ENCODE measurements at regions not wholly inside any gene's neighbourhood (a gene's known extent, or its start where the extent isn't known, plus 50 kb on each side); places are given as distances from the start of the nearest gene placed in this dataset.

DNA sequence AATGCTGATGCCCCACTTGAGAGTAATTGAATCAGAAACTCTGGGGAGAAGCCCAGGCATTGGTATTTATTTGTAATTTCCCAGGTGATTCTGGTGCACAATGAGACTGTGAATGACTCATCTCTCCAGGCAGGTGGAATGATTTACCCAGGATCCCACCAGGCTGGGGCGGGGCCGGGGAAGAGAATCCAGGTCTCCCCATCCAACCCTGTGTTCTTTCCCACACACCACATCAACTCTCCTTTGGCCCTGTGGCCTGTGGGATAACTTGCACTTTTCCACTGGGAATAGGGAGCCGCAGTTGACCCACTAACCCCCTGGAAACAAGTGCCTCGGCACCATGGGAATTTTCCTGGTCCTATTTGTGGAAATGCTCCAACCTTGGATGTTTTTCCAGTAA is 409.8 kb downstream of the ZNF521 start:
- no peak for ATAC-seq
- POLR2A ChIA-PET = no interaction called here

DNA sequence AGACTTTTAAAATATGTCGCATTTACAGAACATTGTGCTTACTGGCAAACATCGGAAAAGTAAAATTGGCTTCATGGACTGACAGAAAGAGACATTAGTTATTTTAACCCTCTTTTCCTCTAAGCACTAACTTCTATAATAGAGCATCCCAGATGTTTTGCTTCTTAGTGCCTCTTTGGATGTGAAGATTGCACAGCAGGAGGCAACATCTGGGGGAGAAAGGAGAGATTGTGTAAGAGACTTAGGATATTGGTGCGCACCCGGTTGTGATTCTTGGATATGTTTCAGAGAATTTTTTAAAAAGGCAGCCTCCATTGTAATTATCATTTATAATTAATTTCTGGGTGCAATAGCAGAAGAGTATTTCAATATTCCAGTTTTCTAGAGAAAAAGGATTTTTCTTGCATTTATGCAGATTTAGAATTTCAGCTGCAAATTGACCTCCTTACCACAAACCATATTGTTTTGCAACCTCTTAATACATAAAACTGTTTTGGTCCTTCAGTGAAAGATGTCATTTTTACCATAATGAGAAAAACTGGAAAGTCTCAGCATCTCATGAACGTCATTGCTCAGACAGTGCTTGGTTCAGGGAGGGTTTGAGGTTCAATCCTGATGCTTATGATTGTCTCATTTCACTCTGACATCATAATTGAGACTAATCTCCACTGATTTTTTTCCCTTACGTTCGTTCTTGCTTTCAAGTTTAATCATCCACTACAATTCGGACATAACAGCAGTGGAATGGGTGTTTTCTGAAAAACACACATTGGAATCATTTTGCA is 404.3 kb downstream of the ZNF521 start:
- no peaks in the 10 kb centered on the region for H3K36me3 Mint-ChIP-seq
- DNase-seq (ENCODE audit: low spot score) (no peak), ATAC-seq (no peak)
- TF ChIP-seq CBFB (CRISPR knock-in tag; IDR thresholded peaks at IDR 0.05; ENCODE audit: low read depth) (no peak), EMX1 (CRISPR knock-in tag; IDR thresholded peaks at IDR 0.05) (no peak), NFYB (CRISPR knock-in tag; conservative IDR thresholded peaks at IDR 0.05; ENCODE audit: low read depth) (no peak), IRF2 (CRISPR knock-in tag; IDR thresholded peaks at IDR 0.05; ENCODE audit: borderline replicate concordance, low read depth) (no peak), ZNF263 (CRISPR knock-in tag; IDR thresholded peaks at IDR 0.05; ENCODE audit: low read depth) (no peak), SP1 (CRISPR knock-in tag; conservative IDR thresholded peaks at IDR 0.05) (no peak), ATF1 (CRISPR knock-in tag; IDR thresholded peaks at IDR 0.05) (no peak), MYBL2 (CRISPR knock-in tag; IDR thresholded peaks at IDR 0.05) (no peak), ZNF121 (CRISPR knock-in tag; IDR thresholded peaks at IDR 0.05) (no peak), JUN (CRISPR knock-in tag; IDR thresholded peaks at IDR 0.05) (no peak), ETV6 (CRISPR knock-in tag; IDR thresholded peaks at IDR 0.05) (no peak), JAZF1 (CRISPR knock-in tag; IDR thresholded peaks at IDR 0.05) (no peak), TP53 (CRISPR knock-in tag; IDR thresholded peaks at IDR 0.05) (no peak), NFATC4 (CRISPR knock-in tag; IDR thresholded peaks at IDR 0.05) (no peak), OVOL2 (CRISPR knock-in tag; IDR thresholded peaks at IDR 0.05; ENCODE audit: borderline replicate concordance) (no peak), SMAD4 (CRISPR knock-in tag; IDR thresholded peaks at IDR 0.05) (no peak)
- TF ChIP-seq, protein P1, sequence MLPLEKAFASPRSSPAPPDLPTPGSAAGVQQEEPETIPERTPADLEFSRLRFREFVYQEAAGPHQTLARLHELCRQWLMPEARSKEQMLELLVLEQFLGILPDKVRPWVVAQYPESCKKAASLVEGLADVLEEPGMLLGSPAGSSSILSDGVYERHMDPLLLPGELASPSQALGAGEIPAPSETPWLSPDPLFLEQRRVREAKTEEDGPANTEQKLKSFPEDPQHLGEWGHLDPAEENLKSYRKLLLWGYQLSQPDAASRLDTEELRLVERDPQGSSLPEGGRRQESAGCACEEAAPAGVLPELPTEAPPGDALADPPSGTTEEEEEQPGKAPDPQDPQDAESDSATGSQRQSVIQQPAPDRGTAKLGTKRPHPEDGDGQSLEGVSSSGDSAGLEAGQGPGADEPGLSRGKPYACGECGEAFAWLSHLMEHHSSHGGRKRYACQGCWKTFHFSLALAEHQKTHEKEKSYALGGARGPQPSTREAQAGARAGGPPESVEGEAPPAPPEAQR (CRISPR knock-in tag; IDR thresholded peaks at IDR 0.05) = no peak
- TF ChIP-seq, protein P2, sequence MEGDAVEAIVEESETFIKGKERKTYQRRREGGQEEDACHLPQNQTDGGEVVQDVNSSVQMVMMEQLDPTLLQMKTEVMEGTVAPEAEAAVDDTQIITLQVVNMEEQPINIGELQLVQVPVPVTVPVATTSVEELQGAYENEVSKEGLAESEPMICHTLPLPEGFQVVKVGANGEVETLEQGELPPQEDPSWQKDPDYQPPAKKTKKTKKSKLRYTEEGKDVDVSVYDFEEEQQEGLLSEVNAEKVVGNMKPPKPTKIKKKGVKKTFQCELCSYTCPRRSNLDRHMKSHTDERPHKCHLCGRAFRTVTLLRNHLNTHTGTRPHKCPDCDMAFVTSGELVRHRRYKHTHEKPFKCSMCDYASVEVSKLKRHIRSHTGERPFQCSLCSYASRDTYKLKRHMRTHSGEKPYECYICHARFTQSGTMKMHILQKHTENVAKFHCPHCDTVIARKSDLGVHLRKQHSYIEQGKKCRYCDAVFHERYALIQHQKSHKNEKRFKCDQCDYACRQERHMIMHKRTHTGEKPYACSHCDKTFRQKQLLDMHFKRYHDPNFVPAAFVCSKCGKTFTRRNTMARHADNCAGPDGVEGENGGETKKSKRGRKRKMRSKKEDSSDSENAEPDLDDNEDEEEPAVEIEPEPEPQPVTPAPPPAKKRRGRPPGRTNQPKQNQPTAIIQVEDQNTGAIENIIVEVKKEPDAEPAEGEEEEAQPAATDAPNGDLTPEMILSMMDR (IDR thresholded peaks at IDR 0.05) = no peak
- TF ChIP-seq, protein P3, sequence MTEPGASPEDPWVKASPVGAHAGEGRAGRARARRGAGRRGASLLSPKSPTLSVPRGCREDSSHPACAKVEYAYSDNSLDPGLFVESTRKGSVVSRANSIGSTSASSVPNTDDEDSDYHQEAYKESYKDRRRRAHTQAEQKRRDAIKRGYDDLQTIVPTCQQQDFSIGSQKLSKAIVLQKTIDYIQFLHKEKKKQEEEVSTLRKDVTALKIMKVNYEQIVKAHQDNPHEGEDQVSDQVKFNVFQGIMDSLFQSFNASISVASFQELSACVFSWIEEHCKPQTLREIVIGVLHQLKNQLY (CRISPR knock-in tag; IDR thresholded peaks at IDR 0.05) = no peak
- H3K4me3 Mint-ChIP-seq = no peak overlapping the region
- H3K4me1 Mint-ChIP-seq = peaks cover 18% of the 10 kb centered on the region
- POLR2A ChIA-PET = no interaction called here
- H3K27ac Mint-ChIP-seq = no peak overlapping the region
- no peaks in the 10 kb centered on the region for H3K9me3 Mint-ChIP-seq
- H3K27me3 Mint-ChIP-seq (ENCODE audit: low read depth) = peaks cover 10% of the 10 kb centered on the region
- CTCF ChIA-PET = no interaction called here

More for the DNA sequence above, 409.8 kb downstream of the ZNF521 start:
- Mint-ChIP-seq H3K27me3 (ENCODE audit: low read depth) (no peaks in the 10 kb centered on the region), H3K27ac (no peak overlapping the region), H3K36me3 (no peaks in the 10 kb centered on the region), H3K4me1 (peaks cover 8% of the 10 kb centered on the region; the same call in 1 of the 2 replicates), H3K4me3 (no peak overlapping the region), H3K9me3 (no peaks in the 10 kb centered on the region)
- CTCF ChIA-PET = no interaction called here
- DNase-seq (ENCODE audit: low spot score) = no peak
- TF ChIP-seq ZNF396 (CRISPR knock-in tag; IDR thresholded peaks at IDR 0.05; ENCODE audit: borderline replicate concordance) (no peak), FOXK1 (CRISPR knock-in tag; IDR thresholded peaks at IDR 0.05) (no peak), RORB (CRISPR knock-in tag; IDR thresholded peaks at IDR 0.05) (no peak), ZNF317 (CRISPR knock-in tag; IDR thresholded peaks at IDR 0.05; ENCODE audit: borderline replicate concordance, low read depth) (no peak), ZNF671 (CRISPR knock-in tag; IDR thresholded peaks at IDR 0.05) (no peak), NFATC4 (CRISPR knock-in tag; IDR thresholded peaks at IDR 0.05) (no peak)
- TF ChIP-seq, protein P4, sequence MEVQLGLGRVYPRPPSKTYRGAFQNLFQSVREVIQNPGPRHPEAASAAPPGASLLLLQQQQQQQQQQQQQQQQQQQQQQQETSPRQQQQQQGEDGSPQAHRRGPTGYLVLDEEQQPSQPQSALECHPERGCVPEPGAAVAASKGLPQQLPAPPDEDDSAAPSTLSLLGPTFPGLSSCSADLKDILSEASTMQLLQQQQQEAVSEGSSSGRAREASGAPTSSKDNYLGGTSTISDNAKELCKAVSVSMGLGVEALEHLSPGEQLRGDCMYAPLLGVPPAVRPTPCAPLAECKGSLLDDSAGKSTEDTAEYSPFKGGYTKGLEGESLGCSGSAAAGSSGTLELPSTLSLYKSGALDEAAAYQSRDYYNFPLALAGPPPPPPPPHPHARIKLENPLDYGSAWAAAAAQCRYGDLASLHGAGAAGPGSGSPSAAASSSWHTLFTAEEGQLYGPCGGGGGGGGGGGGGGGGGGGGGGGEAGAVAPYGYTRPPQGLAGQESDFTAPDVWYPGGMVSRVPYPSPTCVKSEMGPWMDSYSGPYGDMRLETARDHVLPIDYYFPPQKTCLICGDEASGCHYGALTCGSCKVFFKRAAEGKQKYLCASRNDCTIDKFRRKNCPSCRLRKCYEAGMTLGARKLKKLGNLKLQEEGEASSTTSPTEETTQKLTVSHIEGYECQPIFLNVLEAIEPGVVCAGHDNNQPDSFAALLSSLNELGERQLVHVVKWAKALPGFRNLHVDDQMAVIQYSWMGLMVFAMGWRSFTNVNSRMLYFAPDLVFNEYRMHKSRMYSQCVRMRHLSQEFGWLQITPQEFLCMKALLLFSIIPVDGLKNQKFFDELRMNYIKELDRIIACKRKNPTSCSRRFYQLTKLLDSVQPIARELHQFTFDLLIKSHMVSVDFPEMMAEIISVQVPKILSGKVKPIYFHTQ (CRISPR knock-in tag; IDR thresholded peaks at IDR 0.05) = no peak
- TF ChIP-seq, protein P5, sequence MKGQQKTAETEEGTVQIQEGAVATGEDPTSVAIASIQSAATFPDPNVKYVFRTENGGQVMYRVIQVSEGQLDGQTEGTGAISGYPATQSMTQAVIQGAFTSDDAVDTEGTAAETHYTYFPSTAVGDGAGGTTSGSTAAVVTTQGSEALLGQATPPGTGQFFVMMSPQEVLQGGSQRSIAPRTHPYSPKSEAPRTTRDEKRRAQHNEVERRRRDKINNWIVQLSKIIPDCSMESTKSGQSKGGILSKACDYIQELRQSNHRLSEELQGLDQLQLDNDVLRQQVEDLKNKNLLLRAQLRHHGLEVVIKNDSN (CRISPR knock-in tag; IDR thresholded peaks at IDR 0.05) = no peak
- TF ChIP-seq, protein P6, sequence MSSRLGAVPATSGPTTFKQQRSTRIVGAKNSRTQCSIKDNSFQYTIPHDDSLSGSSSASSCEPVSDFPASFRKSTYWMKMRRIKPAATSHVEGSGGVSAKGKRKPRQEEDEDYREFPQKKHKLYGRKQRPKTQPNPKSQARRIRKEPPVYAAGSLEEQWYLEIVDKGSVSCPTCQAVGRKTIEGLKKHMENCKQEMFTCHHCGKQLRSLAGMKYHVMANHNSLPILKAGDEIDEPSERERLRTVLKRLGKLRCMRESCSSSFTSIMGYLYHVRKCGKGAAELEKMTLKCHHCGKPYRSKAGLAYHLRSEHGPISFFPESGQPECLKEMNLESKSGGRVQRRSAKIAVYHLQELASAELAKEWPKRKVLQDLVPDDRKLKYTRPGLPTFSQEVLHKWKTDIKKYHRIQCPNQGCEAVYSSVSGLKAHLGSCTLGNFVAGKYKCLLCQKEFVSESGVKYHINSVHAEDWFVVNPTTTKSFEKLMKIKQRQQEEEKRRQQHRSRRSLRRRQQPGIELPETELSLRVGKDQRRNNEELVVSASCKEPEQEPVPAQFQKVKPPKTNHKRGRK (CRISPR knock-in tag; IDR thresholded peaks at IDR 0.05; ENCODE audit: borderline replicate concordance) = no peak

Data from WTC11 (cell line).